OCI-LY1 (cell line): ENCODE measurements at regions not wholly inside any gene's neighbourhood (a gene's known extent, or its start where the extent isn't known, plus 50 kb on each side); places are given as distances from the start of the nearest gene placed in this dataset.

Experiments used
- H2AFZ ChIP-seq: fragments of 200-600 bp; sonication (generic), shearing (Covaris generic); 2 replicates; pipeline ENCODE4 v1.6.0; 2014; ENCODE audit warnings: antibody characterized with exemption, mild to moderate bottlenecking, low read length
- H3F3A ChIP-seq: fragments of 200-600 bp; sonication (generic), shearing (Covaris generic); 2 replicates; pipeline ENCODE4 v1.6.0; 2014; ENCODE audit warnings: mild to moderate bottlenecking, antibody characterized with exemption, low read length, moderate library complexity; ENCODE audit not compliant: insufficient read depth
- H3K27ac ChIP-seq: fragments of 200-600 bp; sonication (generic); 2 replicates; pipeline ENCODE4 v1.5.1; 2014; ENCODE audit warnings: low read length, mixed run types, mild to moderate bottlenecking, low read depth; ENCODE audit not compliant: poor library complexity, severe bottlenecking
- H3K27me3 ChIP-seq: fragments of 200-600 bp; sonication (generic); 2 replicates; pipeline ENCODE4 v1.6.0; 2014; ENCODE audit warnings: antibody characterized with exemption, mild to moderate bottlenecking, low read length, moderate library complexity; ENCODE audit not compliant: insufficient read depth
- H3K36me3 ChIP-seq: fragments of 200-600 bp; sonication (generic); 2 replicates; pipeline ENCODE4 v1.6.1; 2014; ENCODE audit warnings: mild to moderate bottlenecking, antibody characterized with exemption, low read length, moderate library complexity, mixed read lengths; ENCODE audit not compliant: insufficient read depth
- H3K4me1 ChIP-seq: fragments of 200-600 bp; sonication (generic); 2 replicates; pipeline ENCODE4 v1.5.1; 2014; ENCODE audit warnings: mild to moderate bottlenecking, low read length, moderate library complexity; ENCODE audit not compliant: insufficient read depth, severe bottlenecking
- H3K4me2 ChIP-seq: fragments of 200-600 bp; sonication (generic), shearing (Covaris generic); 2 replicates; pipeline ENCODE4 v1.6.1; 2014; ENCODE audit warnings: low read length
- H3K4me3 ChIP-seq: fragments of 200-600 bp; sonication (generic); 2 replicates; pipeline ENCODE4 v1.5.1; 2014; ENCODE audit warnings: low read length, low read depth, mild to moderate bottlenecking, mixed read lengths; ENCODE audit not compliant: poor library complexity, severe bottlenecking
- H3K79me2 ChIP-seq: fragments of 200-600 bp; shearing (Covaris generic); 2 replicates; pipeline ENCODE4 v1.6.1; 2016; ENCODE audit warnings: mixed run types, low read length, mixed read lengths; ENCODE audit not compliant: insufficient read depth
- H3K9ac ChIP-seq: fragments of 200-600 bp; sonication (generic), shearing (Covaris generic); 2 replicates; pipeline ENCODE4 v1.6.1; 2014; ENCODE audit warnings: mild to moderate bottlenecking, low read length, mixed read lengths
- H3K9me2 ChIP-seq: fragments of 200-600 bp; sonication (generic), shearing (Covaris generic); 2 replicates; pipeline ENCODE4 v1.6.1; 2014; ENCODE audit warnings: low read depth, mild to moderate bottlenecking, low read length, mixed read lengths
- H3K9me3 ChIP-seq: fragments of 200-600 bp; shearing (Covaris generic); 2 replicates; pipeline ENCODE4 v1.6.1; 2014; ENCODE audit warnings: low read length, mixed read lengths
- H4K20me1 ChIP-seq: fragments of 200-600 bp; sonication (generic), shearing (Covaris generic); 2 replicates; pipeline ENCODE4 v1.6.0; 2016; ENCODE audit warnings: mild to moderate bottlenecking, low read length; ENCODE audit not compliant: insufficient read depth
- CTCF ChIP-seq: fragments of 200-600 bp; sonication (generic), shearing (Covaris generic); IDR thresholded peaks from 2 replicates; pipeline ENCODE4 v1.5.1; 2017; ENCODE audit warnings: mild to moderate bottlenecking, antibody characterized with exemption, low read length, moderate library complexity, mixed read lengths
- EZH2 ChIP-seq: fragments of 200-600 bp; sonication (generic), shearing (Covaris generic); IDR thresholded peaks from 2 replicates; pipeline ENCODE4 v1.8.0; 2017; ENCODE audit warnings: borderline replicate concordance, mixed run types, mild to moderate bottlenecking, antibody characterized with exemption, low read length, moderate library complexity, mixed read lengths

GRCh38 chr12:92485351-92486348 is 217.1 kb upstream of the PLEKHG7 start:
- Histone ChIP-seq H3K4me2 (peak overlapping the region; percentile 16; the same call in 1 of the 2 replicates), H3K36me3 (peaks cover 37% of the 10 kb centered on the region), H3K4me1 (peaks cover 38% of the 10 kb centered on the region), H2AFZ (no peak overlapping the region), H3K9me3 (no peaks in the 10 kb centered on the region), H3F3A (peaks cover 4% of the 10 kb centered on the region; the same call in 1 of the 2 replicates), H4K20me1 (no peaks in the 10 kb centered on the region), H3K9ac (peak overlapping the region; percentile 7; the same call in 1 of the 2 replicates), H3K4me3 (no peak overlapping the region), H3K27ac (peak overlapping the region; percentile 61), H3K9me2 (no peaks in the 10 kb centered on the region), H3K27me3 (no peaks in the 10 kb centered on the region), H3K79me2 (no peaks in the 10 kb centered on the region)
- no peak for TF ChIP-seq CTCF

GRCh38 chr12:92482599-92482998 is 220.2 kb upstream of the PLEKHG7 start:
- peaks cover 30% of the 10 kb centered on the region for H3K4me1 ChIP-seq
- no peak overlapping the region for H3K9ac ChIP-seq
- H3F3A ChIP-seq = no peaks in the 10 kb centered on the region
- no peak overlapping the region for H3K4me3 ChIP-seq
- H3K9me3 ChIP-seq = no peaks in the 10 kb centered on the region
- no peak overlapping the region for H2AFZ ChIP-seq
- H3K9me2 ChIP-seq = no peaks in the 10 kb centered on the region
- H3K4me2 ChIP-seq = no peak overlapping the region
- H4K20me1 ChIP-seq = no peaks in the 10 kb centered on the region
- H3K36me3 ChIP-seq = peaks cover 46% of the 10 kb centered on the region
- TF ChIP-seq CTCF (no peak), EZH2 (no peak)
- H3K27ac ChIP-seq = no peak overlapping the region
- H3K79me2 ChIP-seq = no peaks in the 10 kb centered on the region
- H3K27me3 ChIP-seq = no peaks in the 10 kb centered on the region

GRCh38 chr12:92481066-92481465 is 221.7 kb upstream of the PLEKHG7 start:
- H3K79me2 ChIP-seq = no peaks in the 10 kb centered on the region

More at GRCh38 chr12:92481066-92481465, 221.7 kb upstream of the PLEKHG7 start:
- H3K4me1 ChIP-seq = peaks cover 21% of the 10 kb centered on the region
- no peak overlapping the region for H2AFZ ChIP-seq
- H3K4me2 ChIP-seq = no peak overlapping the region
- H3K27ac ChIP-seq = no peak overlapping the region
- no peaks in the 10 kb centered on the region for H4K20me1 ChIP-seq
- H3K9ac ChIP-seq = no peak overlapping the region
- TF ChIP-seq EZH2 (no peak), CTCF (no peak)
- H3K36me3 ChIP-seq = peaks cover 51% of the 10 kb centered on the region
- no peaks in the 10 kb centered on the region for H3K27me3 ChIP-seq
- H3F3A ChIP-seq = no peaks in the 10 kb centered on the region
- no peaks in the 10 kb centered on the region for H3K9me2 ChIP-seq
- H3K4me3 ChIP-seq = no peak overlapping the region
- no peaks in the 10 kb centered on the region for H3K9me3 ChIP-seq
